ENCODE measurements at regions not wholly inside any gene's neighbourhood (a gene's known extent, or its start where the extent isn't known, plus 50 kb on each side); places are given as distances from the start of the nearest gene placed in this dataset.

- WGBS (ENCODE audit: extremely low coverage, insufficient coverage, insufficient read length) = no CpG with 5 or more reads among the region's 4 CpGs
- Histone ChIP-seq H3K4me3 (ENCODE audit: low read depth, low read length) (no peak overlapping the region), H3K18ac (ENCODE audit: low read length) (no peak overlapping the region), H3K4me1 (ENCODE audit: control insufficient read depth in 1 of 2, insufficient read depth in 2 of 2, low read length in 2 of 2) (no peaks in the 10 kb centered on the region), H2BK5ac (ENCODE audit: low read depth, low read length, poor library complexity) (no peak overlapping the region), H4K12ac (ENCODE audit: low read depth, low read length) (no peak overlapping the region), H3K27me3 (ENCODE audit: insufficient read depth, low read length) (no peaks in the 10 kb centered on the region), H2AK5ac (ENCODE audit: low read length) (no peak overlapping the region), H3K14ac (ENCODE audit: low read length) (no peak overlapping the region), H3K4me2 (ENCODE audit: low read length) (no peak overlapping the region), H3K4ac (ENCODE audit: low read depth, low read length) (no peak overlapping the region), H3K79me2 (ENCODE audit: control insufficient read depth, insufficient read depth, low read length, poor library complexity) (no peaks in the 10 kb centered on the region), H3K9ac (ENCODE audit: low read length) (no peak overlapping the region), H3K9me3 (ENCODE audit: insufficient read depth, low read depth, low read length) (no peaks in the 10 kb centered on the region), H3K36me3 (ENCODE audit: control insufficient read depth in 1 of 2, insufficient read depth in 2 of 2, low read length in 2 of 2) (no peaks in the 10 kb centered on the region), H2BK12ac (ENCODE audit: low read length) (no peak overlapping the region), H4K8ac (ENCODE audit: low read depth, low read length) (no peak overlapping the region), H2AFZ (ENCODE audit: insufficient read depth, low read length, poor library complexity) (no peak overlapping the region), H3K27ac (ENCODE audit: low read depth, low read length) (no peak overlapping the region), H3K23ac (ENCODE audit: low read length) (no peak overlapping the region), H3K79me1 (ENCODE audit: low read length) (no peaks in the 10 kb centered on the region), H2BK120ac (ENCODE audit: insufficient read depth, low read length, poor library complexity) (no peak overlapping the region), H4K91ac (ENCODE audit: low read depth, low read length) (no peak overlapping the region)
- no peak for DNase-seq
These were observed 439.6 kb upstream of the USP24 start for GRCh38 chr1:55654750-55655149.

- no peak overlapping the region for H4K12ac ChIP-seq (ENCODE audit: low read depth, low read length)
- H2BK12ac ChIP-seq (ENCODE audit: low read length) = peak overlapping the region; percentile 30
- no peaks in the 10 kb centered on the region for H3K79me1 ChIP-seq (ENCODE audit: low read length)
- H3K4me3 ChIP-seq (ENCODE audit: low read depth, low read length) = no peak overlapping the region
- no peaks in the 10 kb centered on the region for H3K4me1 ChIP-seq (ENCODE audit: control insufficient read depth in 1 of 2, insufficient read depth in 2 of 2, low read length in 2 of 2)
- no peak overlapping the region for H3K4ac ChIP-seq (ENCODE audit: low read depth, low read length)
- H3K27ac ChIP-seq (ENCODE audit: low read depth, low read length) = no peak overlapping the region
- H3K9ac ChIP-seq (ENCODE audit: low read length) = no peak overlapping the region
- no peak overlapping the region for H3K14ac ChIP-seq (ENCODE audit: low read length)
- DNase-seq = no peak
- H2BK5ac ChIP-seq (ENCODE audit: low read depth, low read length, poor library complexity) = no peak overlapping the region
- no peak overlapping the region for H2BK120ac ChIP-seq (ENCODE audit: insufficient read depth, low read length, poor library complexity)
- H3K9me3 ChIP-seq (ENCODE audit: insufficient read depth, low read depth, low read length) = no peaks in the 10 kb centered on the region
- no peak overlapping the region for H3K18ac ChIP-seq (ENCODE audit: low read length)
- no peak overlapping the region for H4K91ac ChIP-seq (ENCODE audit: low read depth, low read length)
- H3K27me3 ChIP-seq (ENCODE audit: insufficient read depth, low read length) = no peaks in the 10 kb centered on the region
- H3K79me2 ChIP-seq (ENCODE audit: control insufficient read depth, insufficient read depth, low read length, poor library complexity) = no peaks in the 10 kb centered on the region
- H3K4me2 ChIP-seq (ENCODE audit: low read length) = no peak overlapping the region
- H4K8ac ChIP-seq (ENCODE audit: low read depth, low read length) = no peak overlapping the region
- no peak overlapping the region for H2AK5ac ChIP-seq (ENCODE audit: low read length)
- H3K36me3 ChIP-seq (ENCODE audit: control insufficient read depth in 1 of 2, insufficient read depth in 2 of 2, low read length in 2 of 2) = no peaks in the 10 kb centered on the region
- H3K23ac ChIP-seq (ENCODE audit: low read length) = no peak overlapping the region
- no peak overlapping the region for H2AFZ ChIP-seq (ENCODE audit: insufficient read depth, low read length, poor library complexity)
These were observed 439.0 kb upstream of the USP24 start for GRCh38 chr1:55654171-55654570.

- no peak overlapping the region for H3K23ac ChIP-seq (ENCODE audit: low read length)
- no peak for DNase-seq
- no peaks in the 10 kb centered on the region for H3K79me2 ChIP-seq (ENCODE audit: control insufficient read depth, insufficient read depth, low read length, poor library complexity)
- no peak overlapping the region for H2BK5ac ChIP-seq (ENCODE audit: low read depth, low read length, poor library complexity)
- H3K4me1 ChIP-seq (ENCODE audit: control insufficient read depth in 1 of 2, insufficient read depth in 2 of 2, low read length in 2 of 2) = no peaks in the 10 kb centered on the region
- WGBS (ENCODE audit: extremely low coverage, insufficient coverage, insufficient read length) = no CpG with 5 or more reads among the region's 3 CpGs
- no peak overlapping the region for H3K14ac ChIP-seq (ENCODE audit: low read length)
- H4K8ac ChIP-seq (ENCODE audit: low read depth, low read length) = no peak overlapping the region
- H4K12ac ChIP-seq (ENCODE audit: low read depth, low read length) = no peak overlapping the region
- H3K4ac ChIP-seq (ENCODE audit: low read depth, low read length) = no peak overlapping the region
- H3K9ac ChIP-seq (ENCODE audit: low read length) = no peak overlapping the region
- H2AK5ac ChIP-seq (ENCODE audit: low read length) = no peak overlapping the region
- no peak overlapping the region for H2AFZ ChIP-seq (ENCODE audit: insufficient read depth, low read length, poor library complexity)
- H3K27ac ChIP-seq (ENCODE audit: low read depth, low read length) = no peak overlapping the region
- H3K27me3 ChIP-seq (ENCODE audit: insufficient read depth, low read length) = no peaks in the 10 kb centered on the region
- no peak overlapping the region for H3K18ac ChIP-seq (ENCODE audit: low read length)
- no peaks in the 10 kb centered on the region for H3K79me1 ChIP-seq (ENCODE audit: low read length)
- no peak overlapping the region for H2BK12ac ChIP-seq (ENCODE audit: low read length)
- H3K9me3 ChIP-seq (ENCODE audit: insufficient read depth, low read depth, low read length) = no peaks in the 10 kb centered on the region
- H3K4me3 ChIP-seq (ENCODE audit: low read depth, low read length) = no peak overlapping the region
- no peak overlapping the region for H3K4me2 ChIP-seq (ENCODE audit: low read length)
- H4K91ac ChIP-seq (ENCODE audit: low read depth, low read length) = no peak overlapping the region
- H2BK120ac ChIP-seq (ENCODE audit: insufficient read depth, low read length, poor library complexity) = no peak overlapping the region
- H3K36me3 ChIP-seq (ENCODE audit: control insufficient read depth in 1 of 2, insufficient read depth in 2 of 2, low read length in 2 of 2) = no peaks in the 10 kb centered on the region
These were observed 435.3 kb upstream of the USP24 start for GRCh38 chr1:55650444-55650843.

GRCh38 chr1:55646181-55646580 is 431.0 kb upstream of the USP24 start:
- Histone ChIP-seq H3K4ac (ENCODE audit: low read depth, low read length) (no peak overlapping the region), H3K79me1 (ENCODE audit: low read length) (peaks cover 1% of the 10 kb centered on the region), H2BK12ac (ENCODE audit: low read length) (no peak overlapping the region), H2AFZ (ENCODE audit: insufficient read depth, low read length, poor library complexity) (no peak overlapping the region), H4K12ac (ENCODE audit: low read depth, low read length) (no peak overlapping the region), H3K4me3 (ENCODE audit: low read depth, low read length) (no peak overlapping the region), H3K27ac (ENCODE audit: low read depth, low read length) (no peak overlapping the region), H3K14ac (ENCODE audit: low read length) (no peak overlapping the region), H2AK5ac (ENCODE audit: low read length) (no peak overlapping the region), H3K36me3 (ENCODE audit: control insufficient read depth in 1 of 2, insufficient read depth in 2 of 2, low read length in 2 of 2) (no peaks in the 10 kb centered on the region), H2BK120ac (ENCODE audit: insufficient read depth, low read length, poor library complexity) (no peak overlapping the region), H2BK5ac (ENCODE audit: low read depth, low read length, poor library complexity) (no peak overlapping the region), H4K91ac (ENCODE audit: low read depth, low read length) (no peak overlapping the region), H3K79me2 (ENCODE audit: control insufficient read depth, insufficient read depth, low read length, poor library complexity) (no peaks in the 10 kb centered on the region), H3K27me3 (ENCODE audit: insufficient read depth, low read length) (no peaks in the 10 kb centered on the region), H3K9me3 (ENCODE audit: insufficient read depth, low read depth, low read length) (no peaks in the 10 kb centered on the region), H3K4me2 (ENCODE audit: low read length) (no peak overlapping the region), H4K8ac (ENCODE audit: low read depth, low read length) (no peak overlapping the region), H3K23ac (ENCODE audit: low read length) (no peak overlapping the region), H3K4me1 (ENCODE audit: control insufficient read depth in 1 of 2, insufficient read depth in 2 of 2, low read length in 2 of 2) (peaks cover 0 to under 1% of the 10 kb centered on the region in 2 experiments), H3K18ac (ENCODE audit: low read length) (no peak overlapping the region), H3K9ac (ENCODE audit: low read length) (no peak overlapping the region)
- WGBS (ENCODE audit: extremely low coverage, insufficient coverage, insufficient read length) = no CpG with 5 or more reads among the region's 1 CpG
- DNase-seq = no peak

Data from trophoblast cell (in vitro differentiated cells and primary cell).